Activated CD4-positive, alpha-beta T cell treated with anti-CD3 and anti-CD28 coated beads, Interleukin-2, Interleukin-6, amounts not matched to agents 100 ng/mL and 50 ng/mL, durations not matched to agents 16 hours and 8 hours (primary cell): ENCODE measurements at regions not wholly inside any gene's neighbourhood (a gene's known extent, or its start where the extent isn't known, plus 50 kb on each side); places are given as distances from the start of the nearest gene placed in this dataset.
"Not testable (repeated sequence)": the region's sequence is repeated elsewhere in the genome, so short reads cannot be mapped to it uniquely, and the experiment has no call there.

Experiments used
- DNase-seq: peaks from one replicate; pipeline ENCODE4 v3.0.0-alpha.2; 2020

DNA sequence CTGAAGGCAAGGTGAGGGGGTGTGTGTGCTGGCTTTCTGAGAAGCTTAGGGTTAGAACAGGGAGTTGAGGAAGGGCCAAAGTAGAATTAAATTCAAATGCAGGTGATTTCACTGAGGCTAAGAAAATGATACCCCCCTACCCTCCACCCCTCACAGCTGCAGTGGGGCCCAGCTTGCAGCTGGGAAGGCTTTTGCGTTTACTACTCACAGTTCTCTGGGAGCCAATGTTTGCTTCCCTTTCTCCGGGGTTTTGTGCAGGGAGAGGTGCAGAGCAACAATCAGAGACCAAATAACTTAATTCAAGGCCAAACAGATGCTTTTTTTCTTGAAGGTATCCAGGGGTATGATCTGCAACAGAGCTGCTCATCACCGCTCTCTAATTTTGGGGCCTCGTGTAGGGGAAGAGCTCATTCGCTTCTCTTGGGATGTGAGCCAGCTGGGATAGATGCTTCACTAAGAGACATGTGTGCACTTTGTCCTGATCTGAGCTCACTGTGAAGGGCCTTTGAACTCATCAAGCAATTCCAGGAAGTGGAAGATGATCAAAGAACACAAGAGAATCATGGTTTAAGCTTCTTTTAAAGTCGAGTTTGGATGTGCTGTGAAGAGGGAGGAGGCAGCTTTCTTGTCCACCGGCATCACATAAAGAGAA lies 122.7 kb upstream of the C1GALT1C1 start:
- no peak for DNase-seq

DNA sequence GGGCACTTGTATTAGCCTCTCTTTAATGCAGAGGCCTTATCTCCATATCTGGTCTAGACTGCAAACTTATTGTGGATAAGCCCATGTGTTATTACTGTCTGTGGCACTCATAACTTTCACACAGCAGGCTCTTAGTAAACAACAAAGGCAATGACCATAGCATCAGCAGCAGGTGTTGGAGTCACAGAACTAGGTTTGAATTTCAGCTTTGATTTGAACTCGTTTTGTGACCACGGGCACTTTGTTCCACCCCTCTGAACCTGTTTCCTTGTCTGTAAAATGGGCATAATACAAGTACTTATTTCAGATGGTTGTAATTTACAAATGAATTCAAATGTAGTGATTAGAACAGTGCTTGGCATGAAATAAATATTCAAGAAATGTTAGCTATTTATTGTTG lies 121.8 kb upstream of the C1GALT1C1 start:
- DNase-seq: no peak

DNA sequence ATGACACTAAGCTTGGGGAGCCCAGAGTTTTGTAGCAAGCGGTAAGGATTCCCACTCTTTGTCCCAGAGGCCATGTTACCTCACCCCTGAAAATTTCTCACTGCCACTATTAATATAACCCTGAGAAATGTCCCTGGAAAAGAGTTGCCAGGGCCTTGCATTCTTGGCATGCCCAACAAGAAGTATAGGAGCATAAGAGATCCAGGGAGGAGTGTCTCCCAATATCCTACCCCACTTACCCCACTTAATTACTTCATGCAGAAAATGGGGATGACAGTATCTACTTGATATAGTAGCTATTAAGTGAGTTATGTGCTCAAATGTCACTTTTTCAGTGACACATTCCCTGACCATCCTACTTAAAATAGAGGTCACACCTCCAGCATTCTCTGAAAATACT lies 120.5 kb upstream of the C1GALT1C1 start:
- no peak for DNase-seq

DNA sequence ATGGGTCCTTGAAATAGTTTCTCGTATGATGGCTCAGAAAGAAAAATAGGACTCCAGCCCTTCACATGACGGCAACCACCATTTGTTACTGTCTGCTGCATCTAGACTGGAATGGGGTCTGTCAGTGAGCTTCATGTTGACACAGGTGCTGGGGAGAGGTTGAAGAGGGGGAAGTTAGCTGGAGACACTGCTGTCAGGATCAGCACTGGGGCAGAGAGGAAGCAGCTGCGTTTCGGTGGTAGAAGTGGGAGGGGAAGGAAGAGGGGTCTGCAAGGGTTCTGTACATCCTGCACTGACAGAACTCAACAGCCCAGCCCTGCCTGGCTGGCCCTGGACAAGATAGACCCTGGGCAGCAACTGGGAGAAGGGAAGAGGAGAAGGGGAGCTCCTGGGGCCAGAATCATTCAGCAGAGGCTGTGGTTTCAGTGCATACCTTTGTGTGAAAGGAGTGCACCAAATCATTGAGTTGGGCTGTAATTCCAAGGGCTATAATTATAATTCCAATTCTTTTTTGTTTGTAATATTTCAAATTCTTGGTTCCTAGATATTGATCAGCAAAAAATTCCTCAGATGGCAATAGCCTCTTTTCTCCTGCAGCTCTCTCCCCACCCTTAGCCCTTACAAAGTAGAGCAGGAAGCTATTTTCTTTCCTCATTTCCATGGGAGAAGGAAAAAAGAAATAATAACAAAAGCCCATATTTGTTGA lies 119.4 kb upstream of the C1GALT1C1 start:
- DNase-seq: no peak

DNA sequence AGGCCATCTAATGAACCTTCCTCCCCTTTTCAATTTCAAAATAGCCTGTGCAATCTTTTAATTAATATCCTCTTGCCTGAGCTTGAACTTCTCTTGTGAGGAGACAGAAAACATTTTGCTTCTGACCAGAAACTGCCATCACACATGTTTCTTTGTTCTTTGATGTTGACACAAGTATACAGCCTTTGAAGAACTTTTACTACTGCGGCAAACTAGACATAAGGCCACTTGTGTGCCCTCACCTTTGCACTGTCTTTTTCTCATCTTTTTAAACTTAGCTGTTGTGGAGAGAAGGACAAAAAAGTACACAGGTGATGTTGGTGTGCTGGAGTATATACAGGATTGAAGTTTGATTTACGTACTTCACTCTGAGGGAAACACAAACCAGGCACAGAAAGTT lies 116.3 kb upstream of the C1GALT1C1 start:
- no peak for DNase-seq

DNA sequence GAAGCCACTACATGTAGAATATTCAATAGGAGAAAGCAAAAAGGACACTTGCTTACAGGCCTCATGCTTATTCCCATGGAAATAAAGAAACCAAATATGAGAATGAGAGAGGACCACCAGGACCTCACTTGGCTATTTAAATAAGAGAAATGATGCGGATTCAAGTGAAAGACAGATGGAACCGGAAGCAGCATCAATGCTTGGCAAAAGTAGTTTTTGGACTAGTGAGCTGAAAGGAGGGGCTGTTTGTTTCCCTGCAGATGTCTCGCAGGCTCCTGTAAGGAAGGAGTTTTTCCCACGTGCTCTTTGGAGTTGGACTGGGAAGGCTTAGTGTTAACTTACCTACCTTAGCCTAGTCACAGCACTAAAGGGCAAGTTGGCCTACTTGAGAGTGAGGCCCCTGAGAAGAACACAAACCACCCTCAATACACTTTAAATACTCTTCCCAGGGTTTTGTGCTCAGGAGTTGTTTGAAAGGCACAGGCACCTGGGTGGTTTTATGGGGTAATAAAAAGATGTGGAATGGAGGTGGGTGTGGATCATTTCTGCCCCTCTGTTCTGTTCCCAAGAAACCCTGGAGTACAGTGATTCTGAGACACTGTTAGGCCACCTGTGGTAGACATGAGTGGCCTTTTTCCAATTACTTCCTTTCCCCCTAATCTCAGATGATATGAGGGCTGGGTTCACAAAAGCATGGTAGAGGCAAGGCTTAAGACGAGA lies 113.3 kb upstream of the C1GALT1C1 start:
- DNase-seq: no peak

DNA sequence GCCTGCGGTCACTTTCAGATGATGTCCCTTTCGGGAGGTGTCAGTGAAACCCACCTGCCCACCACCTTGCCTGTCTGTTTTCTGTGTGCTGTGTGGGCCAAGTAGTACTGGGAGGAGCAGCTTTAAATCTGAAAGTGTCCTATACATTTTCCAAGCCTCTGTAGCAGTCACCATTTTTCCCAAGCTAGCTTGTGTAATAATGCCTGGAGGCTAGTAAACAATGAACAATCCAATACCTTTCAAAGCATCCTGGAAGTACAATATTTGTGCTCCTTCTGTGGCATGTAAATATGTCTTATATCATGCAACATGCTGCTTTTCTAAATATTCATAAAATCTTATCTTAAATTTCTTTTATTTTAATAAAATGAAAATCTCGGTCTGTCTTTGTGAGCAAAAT lies 111.6 kb upstream of the C1GALT1C1 start:
- DNase-seq: no peak

DNA sequence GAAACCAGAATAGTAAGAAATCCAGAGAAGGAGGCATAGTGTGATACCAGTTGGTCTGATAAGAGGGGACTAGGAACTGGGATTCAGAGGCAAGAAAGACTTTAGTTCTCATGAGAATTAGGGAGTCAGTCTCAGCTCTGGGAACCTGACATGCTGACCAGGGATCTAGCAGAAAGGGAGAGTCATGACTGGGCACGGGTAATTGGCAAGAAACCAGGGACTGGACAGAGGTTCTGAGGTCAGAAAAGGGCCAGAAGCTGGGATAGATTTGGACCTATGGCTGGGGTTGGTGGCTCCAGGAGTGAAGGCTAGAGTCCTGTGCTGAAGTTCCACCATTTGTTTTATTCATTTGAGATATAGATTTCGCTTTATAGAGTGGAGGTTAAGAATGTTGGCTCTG lies 110.2 kb upstream of the C1GALT1C1 start:
- no peak for DNase-seq

DNA sequence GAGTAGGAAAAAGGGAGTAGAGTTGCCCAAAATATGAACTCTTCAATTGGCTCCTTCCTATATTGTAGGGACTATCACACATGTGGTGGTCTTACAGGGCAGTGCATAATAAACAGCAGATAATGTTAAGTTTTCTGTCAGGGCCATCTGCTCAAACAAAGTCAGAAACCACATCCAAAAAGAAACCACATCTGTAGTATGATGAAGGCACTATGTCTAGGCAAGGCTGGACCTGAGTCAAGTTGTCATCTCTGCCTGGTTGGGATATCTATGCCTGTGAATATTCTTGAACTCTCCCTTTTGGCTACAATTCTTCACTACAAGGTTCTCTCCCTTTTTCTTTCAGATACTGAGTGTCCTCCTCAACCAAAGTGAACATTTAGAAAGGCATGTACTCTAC lies 109.4 kb upstream of the C1GALT1C1 start:
- DNase-seq: no peak

DNA sequence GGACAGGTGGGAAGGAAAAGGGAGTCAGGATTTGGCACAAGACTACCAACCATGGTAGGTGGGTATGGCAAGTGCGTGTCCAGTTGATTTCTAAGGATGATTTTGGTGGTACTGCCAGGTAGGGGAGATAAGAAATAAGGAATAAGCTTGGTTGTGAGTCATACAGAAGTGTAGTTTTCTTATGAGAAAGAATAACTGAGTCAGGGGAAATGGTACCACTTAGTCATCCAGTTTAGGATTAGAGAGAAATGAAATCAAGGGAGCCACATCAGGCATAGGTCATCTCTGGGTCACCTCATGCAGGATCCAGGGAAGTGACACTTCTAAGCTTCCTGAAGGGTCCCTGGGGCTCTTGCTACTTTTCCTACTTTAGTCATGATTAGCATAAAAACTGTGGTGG lies 107.1 kb upstream of the C1GALT1C1 start:
- DNase-seq: peak; percentile 7

DNA sequence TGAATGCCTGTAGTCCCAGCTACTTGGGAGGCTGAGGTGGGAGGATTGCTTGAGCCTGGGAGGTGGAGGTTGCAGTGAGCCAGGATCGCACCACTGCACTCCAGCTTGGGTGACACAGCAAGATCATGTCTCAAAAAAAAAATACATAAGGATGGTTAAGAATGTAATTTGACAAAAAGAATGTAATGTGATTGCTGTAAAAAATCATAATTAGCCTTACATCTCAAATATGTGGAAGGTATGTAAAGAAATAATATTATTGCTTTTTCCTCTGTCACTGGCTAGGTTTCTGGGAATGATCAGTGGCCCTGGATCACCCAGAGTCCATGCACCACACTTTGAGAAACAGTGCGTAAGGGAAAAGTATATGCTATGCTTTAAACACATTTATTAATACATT lies 106.1 kb upstream of the C1GALT1C1 start:
- no peak for DNase-seq

DNA sequence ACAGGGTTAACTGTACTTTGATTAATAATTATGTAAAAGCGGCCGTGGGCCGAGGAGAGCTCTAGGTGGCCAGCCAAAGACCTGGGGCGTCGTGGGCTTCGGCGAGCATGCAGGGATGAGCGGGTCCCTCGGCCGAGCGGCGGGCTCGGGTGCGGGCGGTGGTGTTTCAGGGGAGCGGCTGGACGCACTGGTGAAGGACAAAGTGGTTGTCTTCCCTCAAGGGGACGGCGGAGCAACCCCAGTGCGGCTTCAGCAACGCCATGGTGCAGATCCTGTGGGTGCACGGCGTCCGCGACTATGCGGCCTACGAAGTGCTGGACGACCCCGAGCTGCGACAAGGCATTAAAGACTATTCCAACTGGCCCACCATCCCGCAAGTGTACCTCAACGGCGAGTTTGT lies 103.0 kb upstream of the C1GALT1C1 start:
- DNase-seq: no peak

DNA sequence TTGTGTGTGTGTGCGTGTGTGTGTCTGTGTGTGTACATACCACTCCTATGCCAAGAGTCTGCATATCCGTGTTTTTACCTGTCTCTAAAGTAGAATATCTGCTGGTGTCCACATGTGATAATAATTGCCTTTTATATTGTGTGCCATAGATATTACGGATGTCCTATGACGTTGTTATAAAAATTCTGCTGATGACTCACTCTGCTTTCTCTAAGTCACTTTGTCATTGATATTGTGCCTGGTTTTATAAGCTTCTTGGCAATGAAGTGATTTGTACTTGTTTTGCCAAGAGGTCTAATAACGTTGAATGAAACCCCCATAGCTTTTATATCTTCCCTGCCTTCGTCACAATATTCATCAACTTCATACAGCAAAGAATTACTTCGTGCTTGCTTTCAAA lies 102.6 kb upstream of the C1GALT1C1 start:
- DNase-seq: no peak

DNA sequence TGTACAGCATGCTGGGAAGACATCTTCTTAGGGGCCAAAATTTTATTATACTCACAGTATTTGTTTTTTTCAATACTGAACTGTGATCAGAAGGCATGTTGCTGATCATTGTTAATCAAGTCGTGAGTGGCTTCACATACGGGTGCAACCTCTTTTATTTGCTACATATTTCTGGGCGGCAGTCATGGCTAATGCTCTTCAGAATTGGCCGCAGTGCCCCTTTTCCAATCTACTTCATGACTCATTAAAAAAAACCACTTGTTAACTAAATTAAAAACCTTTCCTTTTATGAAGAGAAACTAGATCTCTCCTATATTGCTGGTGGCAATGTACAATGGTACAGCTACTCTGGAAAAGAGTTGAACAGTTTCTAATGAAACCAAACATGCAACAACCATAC lies 101.5 kb upstream of the C1GALT1C1 start:
- DNase-seq: no peak

DNA sequence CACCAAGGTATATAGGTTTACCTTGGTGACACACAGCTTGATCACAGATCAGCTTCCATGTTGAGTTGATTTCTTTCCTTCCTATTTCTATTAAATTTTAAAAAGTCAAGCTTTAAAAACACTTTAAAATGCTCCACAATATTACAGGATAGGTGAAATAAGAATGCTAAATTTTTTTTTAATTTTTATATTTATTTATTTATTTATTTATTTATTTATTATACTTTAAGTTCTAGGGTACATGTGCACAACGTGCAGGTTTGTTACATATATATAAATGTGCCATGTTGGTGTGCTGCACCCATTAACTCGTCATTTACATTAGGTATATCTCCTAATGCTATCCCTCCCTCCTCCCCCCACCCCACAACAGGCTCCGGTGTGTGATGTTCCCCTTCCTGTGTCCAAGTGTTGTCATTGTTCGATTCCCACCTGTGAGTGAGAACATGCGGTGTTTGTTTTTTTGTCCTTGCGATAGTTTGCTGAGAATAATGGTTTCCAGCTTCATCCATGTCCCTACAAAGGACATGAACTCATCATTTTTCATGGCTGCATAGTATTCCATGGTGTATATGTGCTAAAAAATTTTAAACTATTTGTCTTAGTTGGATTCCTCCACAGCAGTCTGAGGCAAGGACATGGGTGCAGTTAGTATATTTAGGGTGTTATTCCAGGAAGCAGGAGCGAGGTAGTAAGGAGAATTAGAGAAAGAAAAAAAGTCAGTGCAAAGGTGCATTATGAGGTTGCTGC lies 99.8 kb upstream of the C1GALT1C1 start:
- not testable (repeated sequence) for DNase-seq

DNA sequence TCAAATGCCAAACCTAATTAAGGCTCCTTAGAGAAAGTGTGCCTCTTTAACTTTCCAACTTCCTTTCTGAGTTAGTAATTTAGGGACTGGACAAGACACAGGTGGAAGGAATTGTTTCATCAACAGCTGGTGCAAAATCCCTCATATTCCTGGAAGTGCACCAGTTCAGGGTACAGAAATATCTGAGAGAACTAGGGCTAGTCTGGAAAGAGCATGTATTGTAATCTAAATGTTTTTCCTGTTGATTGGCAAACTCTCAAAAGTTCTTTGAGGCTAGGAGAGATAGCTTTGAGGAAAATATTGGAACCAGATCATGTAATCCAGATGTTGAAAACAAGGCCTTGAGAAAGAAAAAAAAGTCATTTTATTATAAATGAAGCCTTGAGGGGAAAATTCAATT lies 98.1 kb upstream of the C1GALT1C1 start:
- DNase-seq: no peak

DNA sequence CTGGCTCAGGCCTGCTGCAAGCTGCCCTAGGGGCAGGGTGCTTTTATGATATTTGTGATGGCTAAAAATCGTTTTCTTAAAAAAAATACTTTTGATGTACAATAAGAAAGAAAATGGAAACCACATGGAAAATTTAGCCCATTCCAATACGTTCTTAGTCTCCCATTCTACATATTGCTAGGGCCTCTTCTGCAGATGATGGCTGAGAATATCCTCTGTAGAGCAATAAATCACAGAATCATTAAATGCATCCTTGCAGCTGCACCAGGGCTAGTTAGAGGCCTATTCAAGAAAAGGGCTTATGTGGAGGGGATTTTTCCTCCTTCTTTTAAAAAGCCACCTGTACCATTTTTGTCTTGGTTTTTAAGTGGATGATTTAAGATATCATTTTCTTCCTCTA lies 97.6 kb upstream of the C1GALT1C1 start:
- DNase-seq: no peak

DNA sequence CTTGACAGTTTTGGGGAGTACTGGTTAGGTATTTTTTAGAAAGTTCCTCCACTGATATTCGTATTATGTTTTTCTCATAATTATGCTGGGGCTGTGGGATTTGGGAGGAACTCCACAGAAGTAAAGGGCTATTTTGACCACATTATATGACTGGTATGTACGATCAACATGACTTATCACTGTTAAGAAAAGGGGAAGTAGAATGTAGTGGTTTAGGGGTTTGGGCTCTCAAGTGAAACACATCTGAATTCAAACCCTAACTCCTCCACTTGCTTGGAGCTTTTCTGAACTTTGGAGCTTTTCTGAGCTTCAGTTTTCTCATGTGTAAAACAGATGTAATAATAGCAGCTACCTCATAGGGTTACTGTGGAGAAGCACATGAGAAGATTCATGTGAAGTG lies 96.4 kb upstream of the C1GALT1C1 start:
- no peak for DNase-seq

DNA sequence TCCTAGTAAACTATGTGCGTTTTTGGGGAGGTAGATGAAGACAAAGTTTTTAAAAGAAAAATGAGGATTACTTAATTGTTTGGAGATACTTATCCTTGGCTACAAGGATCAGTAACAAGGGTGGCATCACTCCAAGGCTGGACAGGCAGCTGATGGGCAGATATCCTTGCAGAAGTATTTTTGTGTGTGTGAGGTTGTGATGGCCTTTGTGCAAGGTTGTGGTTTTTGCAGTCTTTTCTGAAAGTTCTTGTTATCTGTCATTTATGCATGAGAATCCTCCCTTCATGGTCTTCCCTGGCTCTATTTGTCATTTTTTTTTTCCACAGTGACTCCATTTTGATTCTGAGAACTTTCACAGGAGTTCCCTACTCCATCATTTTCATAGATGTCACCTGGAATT lies 96.0 kb upstream of the C1GALT1C1 start:
- DNase-seq: no peak

DNA sequence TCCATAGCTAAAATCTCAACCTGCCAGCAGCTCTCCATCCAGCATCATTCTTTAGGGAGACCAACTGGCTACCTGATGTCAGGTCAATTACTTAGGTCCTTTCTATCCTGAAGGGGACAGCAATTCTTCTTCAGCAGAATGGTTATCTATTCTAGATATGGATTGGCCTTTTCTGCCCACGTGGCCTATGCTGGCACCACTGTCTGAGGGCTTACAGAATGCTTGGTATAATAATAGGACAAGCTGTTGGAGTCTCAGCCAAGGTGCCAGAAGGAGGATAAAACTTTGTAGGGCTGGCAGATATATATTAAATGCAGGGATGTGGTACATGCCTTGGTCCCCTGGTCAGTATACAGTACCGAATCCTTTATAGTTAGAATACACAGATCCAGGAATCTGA lies 89.8 kb upstream of the C1GALT1C1 start:
- no peak for DNase-seq

DNA sequence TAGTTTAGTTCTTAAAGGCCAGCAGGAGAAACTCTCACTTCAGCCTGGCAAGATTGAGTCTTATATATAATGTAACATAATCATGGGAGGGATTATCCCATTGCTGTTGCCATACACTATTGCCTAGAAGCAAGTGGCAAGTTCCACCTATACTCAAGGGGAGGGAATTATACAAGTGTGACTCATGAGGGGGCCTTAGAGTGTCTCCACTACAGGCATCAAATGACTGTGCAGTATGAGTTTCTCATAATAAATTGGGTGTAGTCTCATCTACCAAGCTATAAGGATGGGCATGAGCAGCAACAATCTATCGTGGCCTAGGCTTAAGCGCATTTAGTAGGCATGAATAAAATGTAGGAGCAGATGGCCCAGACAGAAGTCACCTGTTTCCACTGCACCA lies 89.1 kb upstream of the C1GALT1C1 start:
- DNase-seq: no peak

DNA sequence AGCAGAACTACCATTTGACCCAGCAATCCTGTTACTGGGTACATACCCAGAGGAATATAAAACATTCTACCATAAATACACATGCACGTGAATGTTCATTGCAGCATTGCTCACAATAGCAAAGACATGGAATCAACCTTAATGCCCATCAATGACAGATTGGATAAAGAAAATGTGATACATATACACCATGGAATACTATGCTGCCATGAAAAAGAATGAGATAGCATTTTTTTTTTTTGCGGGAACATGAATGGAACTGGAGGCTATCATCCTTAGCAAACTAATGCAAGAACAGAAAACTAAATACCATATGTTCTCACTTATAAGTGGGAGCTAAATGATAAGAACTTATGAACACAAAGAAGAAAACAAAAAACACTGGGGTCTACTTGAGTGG lies 72.5 kb upstream of the C1GALT1C1 start:
- DNase-seq: not testable (repeated sequence)

DNA sequence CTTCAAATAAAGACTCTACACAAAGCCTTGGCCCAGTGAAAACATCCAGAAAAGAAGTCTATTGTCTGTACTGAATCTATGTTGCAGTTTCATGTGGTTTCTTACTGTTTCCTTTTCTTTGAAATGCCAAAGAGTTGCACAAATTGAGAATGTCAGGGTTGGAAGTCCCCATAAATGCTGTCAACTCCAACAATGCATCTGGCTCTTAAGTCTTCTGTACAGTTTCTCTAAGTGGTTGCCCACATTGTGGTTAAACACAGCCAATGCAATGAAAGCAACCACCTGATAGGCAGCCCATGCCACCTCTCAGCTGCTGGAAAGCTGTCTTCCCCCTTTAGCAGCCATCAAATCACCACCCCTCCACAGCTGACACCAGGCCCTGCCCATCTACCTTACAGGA lies 67.2 kb upstream of the C1GALT1C1 start:
- peak; percentile 69 for DNase-seq

DNA sequence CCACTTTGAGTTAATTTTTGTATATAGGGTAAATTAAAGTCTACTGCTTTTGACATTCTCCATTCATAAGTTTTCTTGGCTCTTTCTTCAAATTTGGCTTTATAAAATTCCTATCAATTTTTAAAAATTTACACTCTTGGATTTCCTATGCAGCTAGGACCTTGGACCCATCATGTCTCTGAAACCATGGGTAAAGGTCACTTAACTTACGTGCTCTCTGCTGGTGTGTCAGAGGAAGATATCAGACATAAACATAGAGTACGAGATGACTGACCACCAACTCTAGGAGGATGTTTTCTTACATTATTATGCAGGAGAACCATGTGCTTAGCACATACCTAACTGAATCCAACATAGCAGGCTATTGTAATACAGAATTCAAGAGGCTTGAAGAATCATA lies 62.5 kb upstream of the C1GALT1C1 start:
- no peak for DNase-seq
